Heart left ventricle (tissue), 16 donors: ENCODE measurements at regions not wholly inside any gene's neighbourhood (a gene's known extent, or its start where the extent isn't known, plus 50 kb on each side); places are given as distances from the start of the nearest gene placed in this dataset.

Source experiments
- ATAC-seq, 4 donors: fragments of 200-7000 bp; cut with Tn5 transposase; one replicate each; pipeline ENCODE4 v1.9.1; 2020 to 2022; ENCODE audit warnings: moderate library complexity in 4 of 4, mild to moderate bottlenecking in 3 of 4, moderate number of reproducible peaks in 1 of 4
- DNase-seq, 5 donors: peaks; one replicate each; pipeline ENCODE4 v3.0.0-alpha.2; 2020
- H3K27ac ChIP-seq, 12 donors: fragments of 200-600 bp; sonication (generic) in 4 of 12; one replicate each; pipeline versions ENCODE4 v1.5.0 to v1.8.0; 2016 to 2022; ENCODE audit warnings: mild to moderate bottlenecking in 2 of 12
- H3K27me3 ChIP-seq, 9 donors: fragments of 200-600 bp; sonication (generic) in 2 of 9; one replicate each; pipeline versions ENCODE4 v1.5.1 to v1.8.0; 2016 to 2022; ENCODE audit warnings: mild to moderate bottlenecking in 3 of 9
- H3K36me3 ChIP-seq, 9 donors: fragments of 200-600 bp; sonication (generic) in 2 of 9; one replicate each; pipeline versions ENCODE4 v1.5.0 to v1.8.0; 2018 to 2022; ENCODE audit warnings: mild to moderate bottlenecking in 2 of 9
- H3K4me1 ChIP-seq, 12 donors: fragments of 200-600 bp; sonication (generic) in 4 of 12; one replicate each; pipeline versions ENCODE4 v1.5.0 to v1.8.0; 2016 to 2022; ENCODE audit warnings: mild to moderate bottlenecking in 3 of 12
- H3K4me3 ChIP-seq, 12 donors: fragments of 200-600 bp; sonication (generic) in 4 of 12; one replicate each; pipeline versions ENCODE4 v1.5.0 to v1.8.0; 2017 to 2022; ENCODE audit warnings: mild to moderate bottlenecking in 9 of 12, moderate library complexity in 4 of 12
- H3K9me3 ChIP-seq, 12 donors: fragments of 200-600 bp; sonication (generic) in 4 of 12; one replicate each; pipeline versions ENCODE4 v1.5.0 to v1.8.0; 2016 to 2022; ENCODE audit warnings: mild to moderate bottlenecking in 1 of 12
- POLR2A ChIP-seq, 2 donors: fragments of 450-650 bp; IDR thresholded peaks; one replicate each; pipeline ENCODE4 v1.6.1; 2017; ENCODE audit warnings: antibody characterized with exemption in 2 of 2, mild to moderate bottlenecking in 2 of 2, moderate library complexity in 2 of 2
- WGBS, 4 donors: extraction: QIAGEN DNeasy Blood & Tissue Kit in 2 of 4; methylation state at CpG; one replicate each; pipeline versions ENCODE4 v1.1.5 to v1.1.7; 2013 to 2018; 5-methylcytosine and 5-hydroxymethylcytosine counted together
- intact Hi-C, 10 donors: fragments of 100-400 bp; cut with DNase I; formaldehyde crosslinking; loops; one replicate each; pipeline versions ENCODE4 v1.11.1 to v1.14.2; 2022
- TF ChIP-seq, protein P1 (sequence below), 12 donors: fragments of 200-600 bp; sonication (generic) in 4 of 12; IDR thresholded peaks; one replicate each; pipeline versions ENCODE4 v1.5.0 to v1.8.0; 2018 to 2022; ENCODE audit warnings: antibody characterized with exemption in 12 of 12, mild to moderate bottlenecking in 5 of 12
- donor health status: ischemic (EF 13 %, LVEDD 7.1; RV severe dilation, severe dysfunction).
- donor health status: healthy with polysubstance abuse.
- donor health status: DM: no; HTN: yes; CAD: no.
- donor health status: DM: no; HTN: no; CAD: no.
- donor health status: ischemic (EF 25% LVEDD 6.9; RV normal size, moderate dysfunction).
- donor health status: ischemic (EF 25% LVEDD 5.7; RV mildly dilated, moderate dysfunction).
- donor health status: healthy.
- donor health status: DM: yes; HTN: yes; CAD: no.
- donor health status: ischemic (EF 35%, LVEDD 5.7; RV mildly dilated, moderate dysfunction).
- donor health status: nonischemic (EF 11% LVEDD 7.7; RV severe dilation, severe dysfunction).
- donor health status: DM: yes; HTN: yes; CAD: no.
- donor health status: PGD.
- donor health status: ischemic (EF 29% LVEDD 5.4; RV normal size, mild dysfunction).
- donor health status: nonischemic (EF 23%, LVEDD 6.1; RV moderate dilation, normal function).

DNA sequence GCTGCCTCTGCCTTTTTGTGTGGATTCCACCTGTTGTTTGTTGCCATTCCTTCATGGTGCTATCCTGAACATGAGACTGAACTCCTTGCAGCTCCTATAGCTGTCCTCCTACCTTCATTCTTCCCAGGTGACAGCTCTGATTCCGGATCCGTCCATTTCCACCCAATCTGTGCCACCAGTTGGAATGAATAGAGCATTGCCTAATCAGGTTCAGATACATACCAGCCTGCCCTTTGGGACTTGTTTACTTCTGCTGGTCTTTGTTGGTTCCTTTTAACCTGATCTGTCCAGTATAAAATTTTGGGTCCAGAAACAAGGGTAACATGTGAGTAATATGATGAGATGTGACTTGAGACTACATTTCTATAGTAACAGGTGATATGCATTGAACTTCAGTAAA is 136.3 kb upstream of the IGF1 start:
- intact Hi-C loops, result no loop called here
- H3K36me3 ChIP-seq, result no peaks in the 10 kb centered on the region
- ATAC-seq (no peak), DNase-seq (no peak)
- H3K4me1 ChIP-seq, result no peaks in the 10 kb centered on the region
- H3K27me3 ChIP-seq, result no peaks in the 10 kb centered on the region
- peaks cover 0 to 5% (median 0%) of the 10 kb centered on the region in 12 donors for H3K9me3 ChIP-seq
- no peak overlapping the region for H3K27ac ChIP-seq
- WGBS, 4 donors, result 68 to 76% (median 70%) methylated on average over 2 of the region's 2 CpGs
- TF ChIP-seq, protein P1, sequence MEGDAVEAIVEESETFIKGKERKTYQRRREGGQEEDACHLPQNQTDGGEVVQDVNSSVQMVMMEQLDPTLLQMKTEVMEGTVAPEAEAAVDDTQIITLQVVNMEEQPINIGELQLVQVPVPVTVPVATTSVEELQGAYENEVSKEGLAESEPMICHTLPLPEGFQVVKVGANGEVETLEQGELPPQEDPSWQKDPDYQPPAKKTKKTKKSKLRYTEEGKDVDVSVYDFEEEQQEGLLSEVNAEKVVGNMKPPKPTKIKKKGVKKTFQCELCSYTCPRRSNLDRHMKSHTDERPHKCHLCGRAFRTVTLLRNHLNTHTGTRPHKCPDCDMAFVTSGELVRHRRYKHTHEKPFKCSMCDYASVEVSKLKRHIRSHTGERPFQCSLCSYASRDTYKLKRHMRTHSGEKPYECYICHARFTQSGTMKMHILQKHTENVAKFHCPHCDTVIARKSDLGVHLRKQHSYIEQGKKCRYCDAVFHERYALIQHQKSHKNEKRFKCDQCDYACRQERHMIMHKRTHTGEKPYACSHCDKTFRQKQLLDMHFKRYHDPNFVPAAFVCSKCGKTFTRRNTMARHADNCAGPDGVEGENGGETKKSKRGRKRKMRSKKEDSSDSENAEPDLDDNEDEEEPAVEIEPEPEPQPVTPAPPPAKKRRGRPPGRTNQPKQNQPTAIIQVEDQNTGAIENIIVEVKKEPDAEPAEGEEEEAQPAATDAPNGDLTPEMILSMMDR (IDR thresholded peaks at IDR 0.05), result no peak
- TF ChIP-seq POLR2A (IDR thresholded peaks at IDR 0.05), result no peak
- no peak overlapping the region for H3K4me3 ChIP-seq

DNA sequence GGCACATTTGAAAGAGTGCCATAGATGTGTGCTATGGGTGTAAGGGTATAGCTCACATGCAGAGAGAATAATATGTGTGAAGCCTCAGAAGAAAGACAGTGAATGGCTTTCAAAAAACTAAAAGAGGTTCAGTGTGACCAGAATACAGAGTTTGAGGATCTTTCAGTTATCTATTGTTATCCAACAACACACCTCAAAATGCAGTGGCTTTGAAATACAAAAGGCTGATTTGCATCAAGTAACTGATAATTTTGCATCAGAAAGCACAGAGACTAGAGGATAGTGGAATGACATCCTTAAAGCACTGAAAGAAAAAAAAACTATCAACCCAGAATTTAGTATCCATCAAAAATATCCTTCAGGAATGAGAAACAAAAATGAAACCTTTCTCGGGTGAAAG is 131.6 kb upstream of the IGF1 start:
- Histone ChIP-seq H3K4me3 (no peak overlapping the region), H3K27me3 (no peaks in the 10 kb centered on the region), H3K9me3 (peaks cover 0 to 9% (median 0%) of the 10 kb centered on the region in 12 donors), H3K36me3 (no peaks in the 10 kb centered on the region), H3K27ac (no peak overlapping the region), H3K4me1 (no peaks in the 10 kb centered on the region)
- ATAC-seq, result no peak
- WGBS, 4 donors, result 56 to 83% (median 70%) methylated on average over 1 of the region's 1 CpG
- no peak for TF ChIP-seq POLR2A (IDR thresholded peaks at IDR 0.05)
- TF ChIP-seq, protein P1 (IDR thresholded peaks at IDR 0.05), result no peak
- intact Hi-C loops, result no loop called here
- DNase-seq, result no peak

DNA sequence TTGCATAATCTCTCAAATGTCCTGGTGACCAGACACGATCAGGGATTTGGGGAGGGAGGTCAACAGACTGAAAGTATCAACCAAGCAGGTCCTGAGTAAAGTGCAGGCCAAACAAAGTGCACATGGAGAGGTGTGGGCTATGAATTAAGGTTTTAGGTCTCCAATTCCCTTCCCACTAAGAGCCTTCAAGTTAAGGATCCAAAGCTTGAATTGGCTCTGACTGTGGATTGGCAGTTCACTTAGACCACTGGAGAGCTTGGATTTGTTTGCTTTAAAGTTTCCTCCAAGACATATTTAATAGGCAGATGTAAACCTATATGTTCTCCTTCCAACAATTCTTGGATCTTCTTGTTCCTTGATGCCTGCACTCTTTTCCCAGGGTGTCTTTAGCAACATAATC is 129.6 kb upstream of the IGF1 start:
- ATAC-seq, result no peak

DNA sequence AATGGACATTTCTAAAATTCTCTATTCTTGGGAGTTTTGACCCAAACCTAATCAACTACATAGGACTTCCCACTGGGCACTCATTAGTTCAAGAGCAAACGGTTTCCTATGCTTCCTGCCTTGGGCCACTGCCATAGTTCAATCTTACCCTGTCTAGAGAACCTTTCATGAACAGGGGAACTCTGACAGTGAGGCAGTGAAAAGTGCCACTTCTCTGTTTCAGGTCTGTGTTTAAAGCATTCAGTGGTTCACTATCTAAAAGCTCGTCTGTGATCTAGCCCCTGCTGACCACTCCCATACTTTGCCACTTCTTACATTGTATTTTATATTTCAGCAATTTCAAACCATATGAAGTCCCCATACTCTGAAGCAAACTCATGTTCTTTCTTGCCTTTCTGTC is 122.7 kb upstream of the IGF1 start:
- ATAC-seq (no peak), DNase-seq (no peak)
- H3K27ac ChIP-seq, result no peak overlapping the region
- H3K36me3 ChIP-seq, result no peaks in the 10 kb centered on the region
- intact Hi-C loops, result no loop called here
- H3K4me3 ChIP-seq, result no peak overlapping the region
- H3K4me1 ChIP-seq, result peaks cover 0 to 6% (median 0%) of the 10 kb centered on the region in 12 donors
- TF ChIP-seq POLR2A (IDR thresholded peaks at IDR 0.05), result no peak
- TF ChIP-seq, protein P1 (IDR thresholded peaks at IDR 0.05), result no peak
- WGBS, 4 donors, result 21 to 34% (median 31%) methylated on average over 2 of the region's 2 CpGs
- no peaks in the 10 kb centered on the region for H3K27me3 ChIP-seq
- H3K9me3 ChIP-seq, result peaks cover 0 to 13% (median 0%) of the 10 kb centered on the region in 12 donors

More for the DNA sequence above, 129.6 kb upstream of the IGF1 start:
- H3K4me1 ChIP-seq, result no peaks in the 10 kb centered on the region
- H3K36me3 ChIP-seq, result no peaks in the 10 kb centered on the region
- peaks cover 0 to 20% (median 0%) of the 10 kb centered on the region in 12 donors for H3K9me3 ChIP-seq
- no peak overlapping the region for H3K27ac ChIP-seq
- 59 to 74% (median 67%) methylated on average over 1 of the region's 1 CpG for WGBS, 4 donors
- no peak overlapping the region for H3K4me3 ChIP-seq
- H3K27me3 ChIP-seq, result no peaks in the 10 kb centered on the region
- DNase-seq, result no peak
- intact Hi-C loops, result no loop called here
- TF ChIP-seq POLR2A (IDR thresholded peaks at IDR 0.05), result no peak
- TF ChIP-seq, protein P1 (IDR thresholded peaks at IDR 0.05), result no peak
